GM23338 (cell line): ENCODE measurements at regions not wholly inside any gene's neighbourhood (a gene's known extent, or its start where the extent isn't known, plus 50 kb on each side); places are given as distances from the start of the nearest gene placed in this dataset.

ENCODE experiments used
- ATAC-seq: fragments of 200-7000 bp; cut with Tn5 transposase; 3 replicates; pipeline ENCODE4 v1.9.1; 2020
- DNase-seq: peaks from one replicate; pipeline ENCODE4 v3.0.0-alpha.2; 2015; ENCODE audit warnings: low spot score
- H2AFZ ChIP-seq: fragments of 200-600 bp; sonication (generic); 2 replicates; pipeline ENCODE4 v1.8.0; 2016; ENCODE audit warnings: antibody characterized with exemption, mild to moderate bottlenecking, moderate library complexity
- H3F3A ChIP-seq: fragments of 200-600 bp; sonication (generic); replicated peaks from 2 replicates; pipeline ENCODE4 v1.8.0; 2017; ENCODE audit warnings: antibody characterized with exemption, mixed run types, low read depth
- H3K27ac ChIP-seq: fragments of 200-600 bp; sonication (generic); 2 replicates; pipeline ENCODE4 v1.6.1; 2016; ENCODE audit warnings: low read depth
- H3K27me3 ChIP-seq: fragments of 200-600 bp; sonication (generic); 2 replicates; pipeline ENCODE4 v1.8.0; 2016; ENCODE audit warnings: mild to moderate bottlenecking, mixed run types, moderate library complexity; ENCODE audit not compliant: insufficient read depth
- H3K36me3 ChIP-seq: fragments of 200-600 bp; sonication (generic); 2 replicates; pipeline ENCODE4 v1.8.0; 2016; ENCODE audit warnings: mild to moderate bottlenecking; ENCODE audit not compliant: insufficient read depth
- H3K4me1 ChIP-seq: fragments of 200-600 bp; sonication (generic); 2 replicates; pipeline ENCODE4 v1.8.0; 2016; ENCODE audit warnings: mild to moderate bottlenecking, moderate library complexity; ENCODE audit not compliant: insufficient read depth
- H3K4me2 ChIP-seq: fragments of 200-600 bp; sonication (generic); 2 replicates; pipeline ENCODE4 v1.7.1; 2017; ENCODE audit warnings: mixed run types
- H3K4me3 ChIP-seq: fragments of 200-600 bp; sonication (generic); 2 replicates; pipeline ENCODE4 v1.6.1; 2016; ENCODE audit warnings: mixed run types
- H3K79me2 ChIP-seq: fragments of 200-600 bp; sonication (generic); replicated peaks from 2 replicates; pipeline ENCODE4 v1.8.0; 2017; ENCODE audit warnings: mild to moderate bottlenecking; ENCODE audit not compliant: insufficient read depth
- H3K9me2 ChIP-seq: fragments of 200-600 bp; sonication (generic); 2 replicates; pipeline ENCODE4 v1.8.0; 2017; ENCODE audit not compliant: insufficient read depth
- H4K20me1 ChIP-seq: fragments of 200-600 bp; sonication (generic); replicated peaks from 2 replicates; pipeline ENCODE4 v1.8.0; 2017; ENCODE audit warnings: mild to moderate bottlenecking; ENCODE audit not compliant: insufficient read depth
- H3K27ac Mint-ChIP-seq: 2 replicates; pipeline ENCODE4 v1.8.0; 2020; ENCODE audit warnings: inconsistent platforms, mild to moderate bottlenecking, moderate library complexity, mixed read lengths
- H3K27me3 Mint-ChIP-seq: 3 replicates; pipeline ENCODE4 v1.8.0; 2022; ENCODE audit warnings: low read depth, mild to moderate bottlenecking, moderate library complexity, mixed read lengths, inconsistent platforms; ENCODE audit not compliant: insufficient read depth, poor library complexity
- H3K36me3 Mint-ChIP-seq: 3 replicates; pipeline ENCODE4 v1.8.0; 2021; ENCODE audit warnings: low read depth, mild to moderate bottlenecking, inconsistent platforms, moderate library complexity, mixed read lengths
- H3K4me1 Mint-ChIP-seq: 3 replicates; pipeline ENCODE4 v1.8.0; 2020; ENCODE audit warnings: mild to moderate bottlenecking, inconsistent platforms, mixed read lengths
- H3K4me3 Mint-ChIP-seq: 3 replicates; pipeline ENCODE4 v1.8.0; 2021; ENCODE audit warnings: moderate library complexity, mild to moderate bottlenecking, inconsistent platforms, mixed read lengths
- H3K9me3 Mint-ChIP-seq: 3 replicates; pipeline ENCODE4 v1.8.0; 2020; ENCODE audit warnings: moderate library complexity, mild to moderate bottlenecking, inconsistent platforms, mixed read lengths
- CREB1 ChIP-seq: fragments of 250-450 bp; sonication (Bioruptor Pico); IDR thresholded peaks from 2 replicates; pipeline ENCODE4 v1.5.0; 2020; ENCODE audit warnings: low read depth, mild to moderate bottlenecking, moderate library complexity
- CTCF ChIP-seq, 2 experiments: fragments of 200-600 bp in 1 of 2; sonication (generic) in 1 of 2; conservative IDR thresholded peaks; 2 replicates each; pipeline versions ENCODE4 v1.5.1 to v1.6.1; 2016 to 2017; ENCODE audit warnings: antibody characterized with exemption in 2 of 2, low read depth in 2 of 2, mild to moderate bottlenecking in 2 of 2, moderate library complexity in 1 of 2
- EZH2 ChIP-seq: fragments of 200-600 bp; sonication (generic); IDR thresholded peaks from one replicate; pipeline ENCODE4 v1.8.0; 2017; ENCODE audit warnings: antibody characterized with exemption, mild to moderate bottlenecking, low read depth; ENCODE audit not compliant: unreplicated experiment
- EZH2phosphoT487 ChIP-seq: fragments of 200-600 bp; sonication (generic); IDR thresholded peaks from one replicate; pipeline ENCODE4 v1.8.1; 2018; ENCODE audit warnings: antibody characterized with exemption; ENCODE audit not compliant: unreplicated experiment
- JUNB ChIP-seq: IDR thresholded peaks from one replicate; pipeline ENCODE4 v1.6.1; 2016; ENCODE audit warnings: antibody characterized with exemption; ENCODE audit not compliant: unreplicated experiment
- NANOG ChIP-seq: IDR thresholded peaks from 2 replicates; pipeline ENCODE4 v1.6.1; 2016; ENCODE audit warnings: antibody characterized with exemption, borderline replicate concordance
- REST ChIP-seq: IDR thresholded peaks from one replicate; pipeline ENCODE4 v1.6.1; 2018; ENCODE audit warnings: antibody characterized with exemption; ENCODE audit not compliant: unreplicated experiment
- STAT1 ChIP-seq: IDR thresholded peaks from one replicate; pipeline ENCODE4 v1.6.1; 2016; ENCODE audit warnings: antibody characterized with exemption; ENCODE audit not compliant: unreplicated experiment
- ZNF331 ChIP-seq: fragments of 250-450 bp; sonication (Bioruptor Pico); IDR thresholded peaks from 2 replicates; pipeline ENCODE4 v1.5.0; 2020; ENCODE audit warnings: low read depth, mild to moderate bottlenecking, moderate library complexity
- ZNF462 ChIP-seq: fragments of 250-450 bp; sonication (Bioruptor Pico); IDR thresholded peaks from 2 replicates; pipeline ENCODE4 v1.5.0; 2020; ENCODE audit warnings: mild to moderate bottlenecking, moderate library complexity

GRCh38 chr20:52280407-52280806 lies 88.8 kb upstream of the ZFP64 start:
- TF ChIP-seq ZNF331 (CRISPR knock-in tag) = no peak
- DNase-seq = no peak

GRCh38 chr20:52279706-52280105 lies 88.1 kb upstream of the ZFP64 start:
- Histone ChIP-seq H3K27ac (no peak overlapping the region), H3F3A (no peaks in the 10 kb centered on the region), H3K4me3 (no peak overlapping the region), H3K36me3 (no peaks in the 10 kb centered on the region), H4K20me1 (no peaks in the 10 kb centered on the region), H3K9me2 (no peaks in the 10 kb centered on the region), H3K4me1 (peaks cover 3% of the 10 kb centered on the region; the same call in 1 of the 2 replicates), H2AFZ (no peak overlapping the region), H3K4me2 (no peak overlapping the region), H3K27me3 (no peaks in the 10 kb centered on the region), H3K79me2 (no peaks in the 10 kb centered on the region)
- DNase-seq = no peak
- Mint-ChIP-seq H3K4me3 (no peak overlapping the region), H3K36me3 (no peaks in the 10 kb centered on the region), H3K27ac (no peak overlapping the region), H3K9me3 (no peaks in the 10 kb centered on the region), H3K4me1 (peaks cover 8% of the 10 kb centered on the region; the same call in 2 of the 3 replicates), H3K27me3 (no peaks in the 10 kb centered on the region)
- no peak for ATAC-seq
- TF ChIP-seq CREB1 (no peak), EZH2phosphoT487 (no peak), EZH2 (no peak), CTCF (conservative IDR thresholded peaks at IDR 0.05; ENCODE audit: low read depth in 2 of 2) (no peak), REST (no peak), NANOG (no peak), JUNB (no peak), STAT1 (no peak), ZNF462 (CRISPR knock-in tag) (no peak)

More at GRCh38 chr20:52280407-52280806, 88.8 kb upstream of the ZFP64 start:
- H2AFZ ChIP-seq = no peak overlapping the region
- H3K27ac ChIP-seq = no peak overlapping the region
- no peaks in the 10 kb centered on the region for H3F3A ChIP-seq
- H3K79me2 ChIP-seq = no peaks in the 10 kb centered on the region
- no peak for ATAC-seq
- Mint-ChIP-seq H3K9me3 (no peaks in the 10 kb centered on the region), H3K36me3 (no peaks in the 10 kb centered on the region), H3K27me3 (no peaks in the 10 kb centered on the region), H3K27ac (no peak overlapping the region), H3K4me1 (peaks cover 8% of the 10 kb centered on the region; the same call in 2 of the 3 replicates), H3K4me3 (no peak overlapping the region)
- no peaks in the 10 kb centered on the region for H4K20me1 ChIP-seq
- no peaks in the 10 kb centered on the region for H3K27me3 ChIP-seq
- H3K36me3 ChIP-seq = no peaks in the 10 kb centered on the region
- no peak overlapping the region for H3K4me2 ChIP-seq
- H3K4me1 ChIP-seq = peaks cover 3% of the 10 kb centered on the region; the same call in 1 of the 2 replicates
- no peaks in the 10 kb centered on the region for H3K9me2 ChIP-seq
- H3K4me3 ChIP-seq = no peak overlapping the region
